Thymus (tissue), 11 donors: ENCODE measurements at regions not wholly inside any gene's neighbourhood (a gene's known extent, or its start where the extent isn't known, plus 50 kb on each side); places are given as distances from the start of the nearest gene placed in this dataset.

Experiments used
- DNase-seq, 9 donors: peaks; one replicate each; pipeline ENCODE4 v3.0.0-alpha.2; 2013; ENCODE audit warnings: low spot score in 9 of 9, low read depth in 6 of 9, missing footprints in 1 of 9
- H3K27ac ChIP-seq, 2 donors: one replicate each; pipeline ENCODE4 v1.5.1; 2013; ENCODE audit warnings: control low read depth in 1 of 2, low read depth in 1 of 2, low read length in 1 of 2, mild to moderate bottlenecking in 1 of 2, moderate library complexity in 1 of 2
- H3K27me3 ChIP-seq, 2 donors: one replicate each; pipeline ENCODE4 v1.5.1; 2013; ENCODE audit warnings: low read length in 1 of 2; ENCODE audit not compliant: control insufficient read depth in 2 of 2, insufficient read depth in 1 of 2
- H3K36me3 ChIP-seq, 2 donors: one replicate each; pipeline ENCODE4 v1.5.1; 2013; ENCODE audit warnings: low read length in 1 of 2, mild to moderate bottlenecking in 1 of 2, moderate library complexity in 1 of 2; ENCODE audit not compliant: control insufficient read depth in 2 of 2, insufficient read depth in 2 of 2
- H3K4me1 ChIP-seq, 2 donors: one replicate each; pipeline ENCODE4 v1.5.1; 2013; ENCODE audit warnings: low read length in 2 of 2; ENCODE audit not compliant: control insufficient read depth in 2 of 2, insufficient read depth in 2 of 2
- H3K4me3 ChIP-seq, 2 donors: one replicate each; pipeline ENCODE4 v1.5.1; 2013; ENCODE audit warnings: low read length in 2 of 2, control low read depth in 1 of 2, mild to moderate bottlenecking in 1 of 2
- H3K9me3 ChIP-seq, 2 donors: one replicate each; pipeline ENCODE4 v1.5.1; 2013; ENCODE audit warnings: low read length in 1 of 2, mild to moderate bottlenecking in 1 of 2; ENCODE audit not compliant: control insufficient read depth in 2 of 2, insufficient read depth in 1 of 2
- WGBS: extraction: QIAGEN DNeasy Blood & Tissue Kit; methylation state at CpG from one replicate; pipeline ENCODE4 v1.1.7; 2013; 5-methylcytosine and 5-hydroxymethylcytosine counted together
- donor health status: healthy.

- Histone ChIP-seq H3K4me3 (no peak overlapping the region), H3K36me3 (no peaks in the 10 kb centered on the region), H3K4me1 (no peaks in the 10 kb centered on the region), H3K27me3 (no peaks in the 10 kb centered on the region), H3K27ac (no peak overlapping the region), H3K9me3 (no peaks in the 10 kb centered on the region)
- 95% methylated on average over 2 of the region's 2 CpGs for WGBS
- DNase-seq, result no peak
These were observed 299.7 kb upstream of the SEMA3C start for GRCh38 chr7:81218480-81219106.

DNA sequence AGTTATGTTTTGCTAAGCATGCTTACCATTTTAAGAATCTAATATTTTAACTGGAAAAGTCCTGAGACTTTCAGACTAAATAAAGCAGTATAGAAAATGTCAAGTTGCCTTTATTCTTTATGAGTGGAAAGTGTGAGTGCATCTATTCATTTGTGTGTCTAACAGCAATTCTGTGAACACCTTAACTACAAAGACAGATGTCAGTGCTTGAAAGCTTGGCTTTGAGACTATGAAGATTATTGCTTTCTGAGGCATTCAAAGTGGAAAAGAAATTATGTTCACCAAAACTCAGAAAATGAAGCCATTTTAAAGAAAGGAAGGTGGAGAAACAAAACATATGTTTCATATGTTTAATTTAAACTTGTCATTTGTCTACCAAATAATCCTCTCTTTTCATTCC, 294.5 kb upstream of the SEMA3C start:
- Histone ChIP-seq H3K27me3 (no peaks in the 10 kb centered on the region), H3K4me3 (no peak overlapping the region), H3K27ac (no peak overlapping the region), H3K36me3 (no peaks in the 10 kb centered on the region), H3K4me1 (no peaks in the 10 kb centered on the region), H3K9me3 (no peaks in the 10 kb centered on the region)
- DNase-seq, result no peak

- H3K4me3 ChIP-seq, result no peak overlapping the region
- no peaks in the 10 kb centered on the region for H3K9me3 ChIP-seq
- H3K27ac ChIP-seq, result no peak overlapping the region
- WGBS, result 83% methylated on average over 4 of the region's 4 CpGs
- no peaks in the 10 kb centered on the region for H3K36me3 ChIP-seq
- H3K27me3 ChIP-seq, result no peaks in the 10 kb centered on the region
- H3K4me1 ChIP-seq, result no peaks in the 10 kb centered on the region
- no peak for DNase-seq
These were observed 293.1 kb upstream of the SEMA3C start for GRCh38 chr7:81211934-81212320.

DNA sequence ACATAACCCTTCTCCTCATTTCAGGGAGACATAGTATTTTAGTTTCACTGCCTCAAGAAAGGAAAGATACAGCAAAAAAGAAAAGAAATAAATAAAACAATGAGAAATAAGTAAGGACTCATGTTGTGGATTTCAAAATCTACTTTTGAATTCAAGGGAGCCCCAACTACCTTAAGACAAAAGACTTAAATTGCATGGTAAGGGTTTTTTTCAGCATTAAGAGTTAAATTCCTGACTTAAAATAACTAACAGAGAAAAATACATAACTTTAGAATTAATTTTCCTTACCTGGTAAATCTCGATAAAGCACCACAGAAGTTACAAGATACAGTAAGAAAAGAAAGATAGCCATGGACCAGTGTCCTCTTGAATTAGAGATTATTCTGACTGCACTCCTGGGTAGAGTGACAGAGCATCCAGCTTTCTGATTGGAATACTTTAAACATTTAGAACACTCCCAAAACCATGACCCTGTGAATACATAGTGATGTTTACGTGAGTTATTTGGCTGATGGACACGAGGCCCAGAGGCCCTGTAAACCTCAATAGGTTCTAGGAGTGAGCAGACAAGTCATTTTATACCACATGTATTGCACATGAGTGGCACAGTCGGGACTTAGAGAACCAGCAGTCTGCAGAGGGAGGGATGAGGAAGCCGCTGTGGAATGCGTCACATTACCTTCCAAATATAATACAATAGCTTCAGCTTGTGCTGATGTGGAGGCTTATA, 292.5 kb upstream of the SEMA3C start:
- H3K4me1 ChIP-seq, result no peaks in the 10 kb centered on the region
- WGBS, result 82% methylated on average over 6 of the region's 6 CpGs
- no peak for DNase-seq

DNA sequence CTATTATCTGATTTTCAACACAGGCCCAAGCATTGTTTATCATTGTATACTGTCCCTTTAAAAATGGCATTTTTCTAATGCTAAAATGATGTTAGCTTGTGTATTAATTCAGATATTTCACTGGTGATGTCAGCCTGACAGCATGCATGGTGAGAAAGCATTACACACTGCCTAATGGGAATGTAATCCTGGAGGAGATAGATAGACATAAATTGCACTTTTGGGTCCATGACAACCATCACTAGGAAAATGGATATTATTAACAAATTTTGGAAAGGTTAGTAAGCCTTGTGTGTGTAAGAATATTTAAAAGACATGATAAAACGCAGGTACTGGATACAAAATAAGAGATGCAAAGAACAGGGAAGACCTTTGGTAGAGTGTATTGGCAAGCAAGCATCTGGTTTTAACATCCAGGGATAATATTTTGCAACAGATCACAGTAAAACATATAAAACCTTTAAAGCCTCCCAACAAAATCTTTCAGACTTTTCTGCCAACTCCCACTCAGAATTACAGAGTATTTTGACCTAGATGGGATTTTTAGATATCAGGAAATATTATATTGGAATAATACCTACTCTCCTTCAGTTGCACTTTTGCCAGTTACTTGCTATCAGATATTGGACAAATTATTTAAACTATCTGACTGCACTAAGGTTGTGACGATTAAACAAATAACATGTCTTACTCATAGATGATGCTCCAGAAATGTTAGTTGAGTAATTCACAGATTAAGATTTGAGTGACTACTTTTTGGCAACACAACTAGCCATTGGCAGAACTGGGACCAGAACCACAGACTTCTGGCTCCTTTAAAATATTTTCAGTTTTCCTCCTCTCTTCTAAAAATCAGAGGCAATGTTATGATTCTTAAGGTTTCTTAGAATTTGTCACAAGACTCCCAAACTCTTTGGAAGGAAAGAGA, 291.6 kb upstream of the SEMA3C start:
- Histone ChIP-seq H3K27me3 (no peaks in the 10 kb centered on the region), H3K27ac (no peak overlapping the region), H3K4me1 (no peaks in the 10 kb centered on the region), H3K36me3 (no peaks in the 10 kb centered on the region), H3K9me3 (no peaks in the 10 kb centered on the region), H3K4me3 (no peak overlapping the region)
- no peak for DNase-seq
- 90% methylated on average over 2 of the region's 2 CpGs for WGBS

More for the DNA sequence above, 292.5 kb upstream of the SEMA3C start:
- no peak overlapping the region for H3K27ac ChIP-seq
- no peaks in the 10 kb centered on the region for H3K36me3 ChIP-seq
- no peak overlapping the region for H3K4me3 ChIP-seq
- no peaks in the 10 kb centered on the region for H3K9me3 ChIP-seq
- no peaks in the 10 kb centered on the region for H3K27me3 ChIP-seq

GRCh38 chr7:81209059-81209458, 290.2 kb upstream of the SEMA3C start:
- no peak for DNase-seq
- no peaks in the 10 kb centered on the region for H3K27me3 ChIP-seq
- no peaks in the 10 kb centered on the region for H3K36me3 ChIP-seq
- H3K4me3 ChIP-seq, result no peak overlapping the region
- no peaks in the 10 kb centered on the region for H3K4me1 ChIP-seq
- 98% methylated on average over 2 of the region's 2 CpGs for WGBS
- no peaks in the 10 kb centered on the region for H3K9me3 ChIP-seq
- H3K27ac ChIP-seq, result no peak overlapping the region

GRCh38 chr7:81207801-81208200, 288.9 kb upstream of the SEMA3C start:
- H3K27me3 ChIP-seq, result no peaks in the 10 kb centered on the region
- no peaks in the 10 kb centered on the region for H3K4me1 ChIP-seq
- no peaks in the 10 kb centered on the region for H3K36me3 ChIP-seq
- no peaks in the 10 kb centered on the region for H3K9me3 ChIP-seq
- H3K4me3 ChIP-seq, result no peak overlapping the region
- H3K27ac ChIP-seq, result no peak overlapping the region
- DNase-seq, result no peak
- 97% methylated on average over 5 of the region's 5 CpGs for WGBS

- Histone ChIP-seq H3K4me3 (no peak overlapping the region), H3K27ac (no peak overlapping the region), H3K9me3 (no peaks in the 10 kb centered on the region), H3K36me3 (no peaks in the 10 kb centered on the region), H3K4me1 (no peaks in the 10 kb centered on the region), H3K27me3 (no peaks in the 10 kb centered on the region)
- WGBS, result 91% methylated on average over 2 of the region's 2 CpGs
- DNase-seq, result no peak
These were observed 288.0 kb upstream of the SEMA3C start for GRCh38 chr7:81206667-81207360.
